HepG2 (cell line): ENCODE measurements at regions not wholly inside any gene's neighbourhood (a gene's known extent, or its start where the extent isn't known, plus 50 kb on each side); places are given as distances from the start of the nearest gene placed in this dataset.

Experiments
- CTCF ChIP-seq: sonication (generic); formaldehyde crosslinking; IDR thresholded peaks from 2 replicates; pipeline ENCODE4 v1.5.0; 2020; ENCODE audit warnings: mild to moderate bottlenecking, missing genetic modification reagents, moderate library complexity
- TAF1 ChIP-seq: sonication (generic); formaldehyde crosslinking; IDR thresholded peaks from 2 replicates; pipeline ENCODE4 v1.4.0; 2020; ENCODE audit warnings: missing genetic modification reagents
- USF2 ChIP-seq, 2 experiments: sonication (generic) in 1 of 2; formaldehyde crosslinking in 1 of 2; IDR thresholded peaks; 2 replicates each; pipeline versions ENCODE4 v1.5.1 to v1.6.1; 2011 to 2020; ENCODE audit warnings: borderline replicate concordance in 1 of 2, low read depth in 1 of 2, low read length in 1 of 2, mild to moderate bottlenecking in 1 of 2, missing genetic modification reagents in 1 of 2, moderate library complexity in 1 of 2
- ZBTB10 ChIP-seq: sonication (generic); formaldehyde crosslinking; IDR thresholded peaks from 2 replicates; pipeline ENCODE4 v1.4.0; 2020; ENCODE audit warnings: missing genetic modification reagents, borderline replicate concordance
- ZNF740 ChIP-seq: sonication (generic); formaldehyde crosslinking; IDR thresholded peaks from 2 replicates; pipeline ENCODE4 v1.4.0; 2020; ENCODE audit warnings: missing genetic modification reagents
- ZZZ3 ChIP-seq: sonication (generic); formaldehyde crosslinking; IDR thresholded peaks from 2 replicates; pipeline ENCODE4 v1.4.0; 2020; ENCODE audit warnings: missing genetic modification reagents, mild to moderate bottlenecking, borderline replicate concordance

GRCh38 chr9:94159069-94159939 lies 75.0 kb downstream of the PTPDC1 start:
- TF ChIP-seq CTCF (no peak), TAF1 (CRISPR knock-in tag) (no peak), ZZZ3 (no peak), ZBTB10 (CRISPR knock-in tag) (no peak), ZNF740 (no peak), USF2 (IDR thresholded peaks at IDR 0.05; ENCODE audit: low read depth, low read length) (no peak), USF2 (CRISPR knock-in tag; IDR thresholded peaks at IDR 0.05; ENCODE audit: borderline replicate concordance) (no peak)
